K562 (cell line): ENCODE measurements at regions not wholly inside any gene's neighbourhood (a gene's known extent, or its start where the extent isn't known, plus 50 kb on each side); places are given as distances from the start of the nearest gene placed in this dataset.

Source experiments
- ATAC-seq: fragments of 200-7000 bp; cut with Tn5 transposase; 3 replicates; pipeline ENCODE4 v1.9.1; 2020; ENCODE audit warnings: moderate library complexity
- BruUV-seq: library from RNA; stranded (reverse); fragments of 400-500 nt; replicated peaks from 2 replicates; lab custom pipeline; 2021; lab: Mats Ljungman, UMichigan
- CTCF ChIA-PET: fragments of 300-600 bp; formaldehyde crosslinking; extraction: SDS; loops from one replicate; lab custom pipeline; 2021; ENCODE audit warnings: low intra/inter-chr PET ratio; lab: Yijun Ruan, JAX
- POLR2A ChIA-PET: fragments of 300-600, 350-650 bp; sonication (Branson Sonifier 250); formaldehyde crosslinking; extraction: SDS; loops from one replicate; lab custom pipeline; 2021; ENCODE audit warnings: antibody characterized with exemption, inconsistent platforms; lab: Yijun Ruan, JAX
- DNase-seq, 4 experiments: peaks; one replicate each; pipeline versions ENCODE4 v3.0.0 to v3.0.0-alpha.2; 2011 to 2018; ENCODE audit warnings: low spot score in 3 of 4, mixed read lengths in 3 of 4; ENCODE audit errors: extremely low read depth in 1 of 4
- FAIRE-seq: peaks from 2 replicates; lab custom pipeline; 2011; peaks lifted over from hg19 to GRCh38; lab: Jason Lieb, UNC
- H2AFZ ChIP-seq: 2 replicates; pipeline ENCODE4 v1.6.0; 2011; ENCODE audit warnings: low read depth, low read length, control low read depth, inconsistent platforms
- H3K27ac ChIP-seq: fragments of 200-600 bp; 3 replicates; pipeline ENCODE4 v1.8.0; 2011; ENCODE audit warnings: low read depth, mild to moderate bottlenecking, control low read depth, inconsistent platforms, low read length, moderate library complexity, mixed read lengths; ENCODE audit errors: extremely low read depth
- H3K27me3 ChIP-seq, 2 experiments: fragments of 300-600 bp in 1 of 2; 2 replicates in 1 of 2; 3 replicates in 1 of 2; pipeline versions ENCODE4 v1.6.0 to v1.8.0; 2011; ENCODE audit warnings: inconsistent platforms in 2 of 2, low read length in 2 of 2, mild to moderate bottlenecking in 1 of 2, mixed read lengths in 1 of 2, moderate library complexity in 1 of 2; ENCODE audit not compliant: control insufficient read depth in 2 of 2, insufficient read depth in 2 of 2
- H3K36me3 ChIP-seq: fragments of 300-600 bp; 3 replicates; pipeline ENCODE4 v1.8.0; 2011; ENCODE audit warnings: mild to moderate bottlenecking, low read length, inconsistent platforms; ENCODE audit not compliant: control insufficient read depth, insufficient read depth
- H3K4me1 ChIP-seq, 2 experiments: fragments of 200-600 bp in 1 of 2; replicated peaks in 1 of 2; 2 replicates in 1 of 2; 3 replicates in 1 of 2; pipeline versions ENCODE4 v1.5.1 to v1.8.0; 2011; ENCODE audit warnings: inconsistent platforms in 2 of 2, low read length in 2 of 2, mild to moderate bottlenecking in 1 of 2, mixed read lengths in 1 of 2, moderate library complexity in 1 of 2; ENCODE audit not compliant: control insufficient read depth in 2 of 2, insufficient read depth in 2 of 2
- H3K4me2 ChIP-seq: 2 replicates; pipeline ENCODE4 v1.6.1; 2011; ENCODE audit warnings: low read length, control low read depth, inconsistent platforms, mixed read lengths; ENCODE audit not compliant: insufficient read depth
- H3K4me3 ChIP-seq: fragments of 200-600 bp; sonication (generic), shearing (Covaris generic); 2 replicates; pipeline ENCODE4 v1.5.1; 2016; ENCODE audit warnings: control low read depth, inconsistent platforms
- H3K79me2 ChIP-seq: fragments of 200-600 bp; 3 replicates; pipeline ENCODE4 v1.8.0; 2011; ENCODE audit warnings: low read length, inconsistent platforms; ENCODE audit not compliant: control insufficient read depth, insufficient read depth
- H3K9ac ChIP-seq, 2 experiments: 2 replicates each; pipeline versions ENCODE4 v1.6.0 to v1.6.1; 2011; ENCODE audit warnings: low read depth in 2 of 2, low read length in 2 of 2, control low read depth in 1 of 2, inconsistent platforms in 1 of 2, mild to moderate bottlenecking in 1 of 2, mixed read lengths in 1 of 2; ENCODE audit not compliant: insufficient read depth in 1 of 2
- H3K9me1 ChIP-seq: one replicate; pipeline ENCODE4 v1.6.0; 2011; ENCODE audit warnings: inconsistent platforms, mild to moderate bottlenecking, low read length, moderate library complexity; ENCODE audit not compliant: control insufficient read depth, insufficient read depth
- H3K9me3 ChIP-seq: replicated peaks from 2 replicates; pipeline ENCODE4 v1.5.1; 2011; ENCODE audit warnings: low read depth, low read length, inconsistent platforms; ENCODE audit not compliant: control insufficient read depth, insufficient read depth
- H4K20me1 ChIP-seq: replicated peaks from 2 replicates; pipeline ENCODE4 v1.6.1; 2011; ENCODE audit warnings: low read length, inconsistent platforms, mixed read lengths; ENCODE audit not compliant: control insufficient read depth, insufficient read depth
- CTCF ChIP-seq, 3 experiments: IDR thresholded peaks in 2 of 3; conservative IDR thresholded peaks in 1 of 3; 2 replicates each; pipeline ENCODE4 v1.5.1; 2011 to 2012; ENCODE audit warnings: low read length in 3 of 3, mild to moderate bottlenecking in 3 of 3, control low read depth in 2 of 3, improper control_type of control experiment in 1 of 3, inconsistent platforms in 1 of 3, low read depth in 1 of 3, mixed read lengths in 1 of 3, moderate library complexity in 1 of 3; ENCODE audit not compliant: insufficient read depth in 2 of 3
- RAD21 ChIP-seq, 2 experiments: fragments of 250-450 bp in 1 of 2; fragments of 450-650 bp in 1 of 2; sonication (Bioruptor Pico) in 1 of 2; formaldehyde crosslinking in 1 of 2; IDR thresholded peaks in 1 of 2; conservative IDR thresholded peaks in 1 of 2; 2 replicates each; pipeline versions ENCODE4 v1.4.0 to v1.8.0; 2020 to 2022; ENCODE audit warnings: mild to moderate bottlenecking in 2 of 2, moderate library complexity in 1 of 2
- ZKSCAN3 ChIP-seq: fragments of 250-450 bp; sonication (Bioruptor Pico); IDR thresholded peaks from 2 replicates; pipeline ENCODE4 v1.4.0; 2020
- ZNF23 ChIP-seq: fragments of 250-450 bp; sonication (Bioruptor Pico); IDR thresholded peaks from 2 replicates; pipeline ENCODE4 v1.4.0; 2020; ENCODE audit warnings: mild to moderate bottlenecking
- WGBS: fragments of 100-300 bp; shearing (Covaris generic); methylation state at CpG from one replicate; pipeline ENCODE4 v1.1.6; 2016; ENCODE audit warnings: low coverage, mixed read lengths; ENCODE audit not compliant: insufficient coverage; ENCODE audit errors: missing lambda C conversion rate; 5-methylcytosine and 5-hydroxymethylcytosine counted together
- in situ Hi-C: fragments of 300-500 bp; cut with MboI; formaldehyde crosslinking; loops from 4 replicates; pipeline ENCODE4 v1.15.0; 2018; ENCODE audit warnings: inconsistent platforms, mixed read lengths
- intact Hi-C: fragments of 100-400 bp; cut with micrococcal nuclease; formaldehyde crosslinking; loops from 2 replicates; pipeline ENCODE4 v1.14.2; 2022

- Histone ChIP-seq H3K9me3 (no peaks in the 10 kb centered on the region), H3K27ac (no peak overlapping the region), H3K79me2 (no peaks in the 10 kb centered on the region), H3K9me1 (no peaks in the 10 kb centered on the region), H2AFZ (no peak overlapping the region), H4K20me1 (no peaks in the 10 kb centered on the region), H3K4me3 (no peak overlapping the region), H3K9ac (no peak overlapping the region), H3K4me2 (no peak overlapping the region), H3K4me1 (no peaks in the 10 kb centered on the region), H3K27me3 (peaks cover 8 to 17% of the 10 kb centered on the region in 2 experiments; a peak in 3 of 5 replicates), H3K36me3 (no peaks in the 10 kb centered on the region)
- no peak for DNase-seq
- intact Hi-C loops (no loop called here), in situ Hi-C loops (loop anchor here (10.0 kb wide), 1 partner anchor 669 kb away; no protein-coding TSS in a partner anchor)
- peak; percentile 98 for TF ChIP-seq ZKSCAN3 (CRISPR knock-in tag)
- TF ChIP-seq CTCF (IDR thresholded peaks at IDR 0.05 in 2 of 3, conservative IDR thresholded peaks at IDR 0.05 in 1 of 3; ENCODE audit: insufficient read depth in 2 of 3, low read depth in 1 of 3, low read length in 3 of 3): peak; percentile 20 to 37 (median 32); a peak in 2 of 6 replicates
- TF ChIP-seq ZNF23: no peak
- peak in 1 of 2 experiments; percentile 48; a peak in 3 of 4 replicates for TF ChIP-seq RAD21 (CRISPR knock-in tag; conservative IDR thresholded peaks at IDR 0.05 in 1 of 2, IDR thresholded peaks at IDR 0.05 in 1 of 2)
- ChIA-PET POLR2A (interaction anchor here (0.6 kb wide), 1 partner anchor 17 kb away, joined by 3 read pairs; no protein-coding TSS in a partner anchor), CTCF (no interaction called here)
- no TSS peak for BruUV-seq
- 3% methylated on average over 7 of the region's 7 CpGs for WGBS
- peak; percentile 36; the same call in 1 of the 3 replicates for ATAC-seq
- peak; percentile 52 for FAIRE-seq
Measured at GRCh38 chr7:25996006-25996408, 156.0 kb upstream of the NFE2L3 start.
